Activated naive CD4-positive, alpha-beta T cell treated with anti-CD3 and anti-CD28 coated beads, Interleukin-2, amount 50 U/mL, for 24 hours (primary cell): ENCODE measurements at regions not wholly inside any gene's neighbourhood (a gene's known extent, or its start where the extent isn't known, plus 50 kb on each side); places are given as distances from the start of the nearest gene placed in this dataset.
"Not testable (repeated sequence)": the region's sequence is repeated elsewhere in the genome, so short reads cannot be mapped to it uniquely, and the experiment has no call there.

Experiments
- H3K27ac Mint-ChIP-seq: one replicate; pipeline ENCODE4 v1.8.0; 2021; ENCODE audit warnings: mild to moderate bottlenecking, mixed read lengths
- H3K27me3 Mint-ChIP-seq: one replicate; pipeline ENCODE4 v1.8.0; 2021; ENCODE audit warnings: mixed read lengths
- H3K36me3 Mint-ChIP-seq: one replicate; pipeline ENCODE4 v1.8.0; 2021; ENCODE audit warnings: mixed read lengths
- H3K4me1 Mint-ChIP-seq: one replicate; pipeline ENCODE4 v1.8.0; 2021; ENCODE audit warnings: mixed read lengths
- H3K4me3 Mint-ChIP-seq: one replicate; pipeline ENCODE4 v1.8.0; 2021; ENCODE audit warnings: mild to moderate bottlenecking, mixed read lengths
- H3K9me3 Mint-ChIP-seq: one replicate; pipeline ENCODE4 v1.8.0; 2021; ENCODE audit warnings: mixed read lengths

GRCh38 chr6:13874191-13874549, 50.6 kb upstream of the RNF182 start:
- H3K4me1 Mint-ChIP-seq = peaks cover 14% of the 10 kb centered on the region
- H3K27me3 Mint-ChIP-seq = peaks cover 1% of the 10 kb centered on the region
- no peak overlapping the region for H3K27ac Mint-ChIP-seq
- peaks cover 1% of the 10 kb centered on the region for H3K36me3 Mint-ChIP-seq
- no peaks in the 10 kb centered on the region for H3K9me3 Mint-ChIP-seq
- peak overlapping the region; percentile 81 for H3K4me3 Mint-ChIP-seq

- peaks cover 1% of the 10 kb centered on the region for H3K36me3 Mint-ChIP-seq
- H3K27ac Mint-ChIP-seq = no peak overlapping the region
- H3K4me3 Mint-ChIP-seq = peak overlapping the region; percentile 81
- H3K9me3 Mint-ChIP-seq = no peaks in the 10 kb centered on the region
- peaks cover 14% of the 10 kb centered on the region for H3K4me1 Mint-ChIP-seq
- H3K27me3 Mint-ChIP-seq = peaks cover 3% of the 10 kb centered on the region
Measured at GRCh38 chr6:13873288-13874190, 51.2 kb upstream of the RNF182 start.

- Mint-ChIP-seq H3K9me3 (no peaks in the 10 kb centered on the region), H3K4me1 (peaks cover 14% of the 10 kb centered on the region), H3K27ac (no peak overlapping the region), H3K36me3 (peaks cover 1% of the 10 kb centered on the region), H3K27me3 (peaks cover 5% of the 10 kb centered on the region), H3K4me3 (peak overlapping the region; percentile 81)
Measured at GRCh38 chr6:13872681-13873080, 52.1 kb upstream of the RNF182 start.

DNA sequence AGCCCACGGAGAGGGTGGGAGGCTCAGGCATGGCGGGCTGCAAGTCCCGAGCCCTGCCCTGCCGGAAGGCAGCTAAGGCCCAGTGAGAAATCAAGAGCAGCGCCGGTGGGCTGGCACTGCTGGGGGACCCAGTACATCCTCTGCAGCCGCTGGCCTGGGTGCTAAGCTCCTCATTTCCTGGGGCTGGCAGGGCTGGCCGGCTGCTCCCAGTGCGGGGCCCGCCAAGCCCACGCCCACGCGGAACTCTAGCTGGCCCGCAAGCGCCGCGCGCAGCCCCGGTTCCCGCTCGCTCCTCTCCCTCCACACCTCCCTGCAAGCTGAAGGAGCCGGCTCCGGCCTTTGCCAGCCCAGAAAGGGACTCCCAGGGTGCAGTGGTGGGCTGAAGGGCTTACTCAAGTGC, 52.7 kb upstream of the RNF182 start:
- H3K9me3 Mint-ChIP-seq, H3K27me3 Mint-ChIP-seq, H3K4me3 Mint-ChIP-seq, H3K27ac Mint-ChIP-seq, H3K36me3 Mint-ChIP-seq: not testable (repeated sequence)
- peaks cover 14% of the 10 kb centered on the region for H3K4me1 Mint-ChIP-seq

GRCh38 chr6:13870214-13870830, 54.4 kb upstream of the RNF182 start:
- no peaks in the 10 kb centered on the region for H3K36me3 Mint-ChIP-seq
- no peak overlapping the region for H3K4me3 Mint-ChIP-seq
- no peak overlapping the region for H3K27ac Mint-ChIP-seq
- peaks cover 14% of the 10 kb centered on the region for H3K4me1 Mint-ChIP-seq
- H3K9me3 Mint-ChIP-seq = no peaks in the 10 kb centered on the region
- peaks cover 10% of the 10 kb centered on the region for H3K27me3 Mint-ChIP-seq

DNA sequence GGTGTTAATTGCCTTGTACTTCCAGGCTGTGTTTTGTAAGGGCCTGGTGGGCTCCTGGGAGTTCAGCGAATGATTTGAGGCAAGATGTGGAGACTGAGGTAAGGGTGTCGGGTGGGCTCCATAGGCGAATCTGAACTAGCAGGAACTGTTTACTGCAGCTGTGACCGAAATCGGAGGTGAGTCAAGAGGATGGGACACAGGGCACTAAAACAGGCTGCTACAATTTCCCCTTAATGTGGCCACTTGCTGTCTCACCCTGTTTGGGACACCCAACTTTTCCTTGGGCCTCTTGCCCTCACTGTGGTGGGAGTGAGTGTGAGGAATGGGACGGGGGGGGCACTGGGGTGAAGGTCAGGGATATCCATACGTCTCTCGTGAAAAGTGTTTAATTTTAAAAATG, 53.9 kb upstream of the MCUR1 start:
- peaks cover 18% of the 10 kb centered on the region for H3K27me3 Mint-ChIP-seq
- no peaks in the 10 kb centered on the region for H3K36me3 Mint-ChIP-seq
- H3K27ac Mint-ChIP-seq = no peak overlapping the region
- H3K4me3 Mint-ChIP-seq = no peak overlapping the region
- peaks cover 4% of the 10 kb centered on the region for H3K4me1 Mint-ChIP-seq
- no peaks in the 10 kb centered on the region for H3K9me3 Mint-ChIP-seq

- H3K36me3 Mint-ChIP-seq = no peaks in the 10 kb centered on the region
- no peaks in the 10 kb centered on the region for H3K4me1 Mint-ChIP-seq
- H3K4me3 Mint-ChIP-seq = no peak overlapping the region
Measured at GRCh38 chr6:13866301-13866700, 51.9 kb upstream of the MCUR1 start.

DNA sequence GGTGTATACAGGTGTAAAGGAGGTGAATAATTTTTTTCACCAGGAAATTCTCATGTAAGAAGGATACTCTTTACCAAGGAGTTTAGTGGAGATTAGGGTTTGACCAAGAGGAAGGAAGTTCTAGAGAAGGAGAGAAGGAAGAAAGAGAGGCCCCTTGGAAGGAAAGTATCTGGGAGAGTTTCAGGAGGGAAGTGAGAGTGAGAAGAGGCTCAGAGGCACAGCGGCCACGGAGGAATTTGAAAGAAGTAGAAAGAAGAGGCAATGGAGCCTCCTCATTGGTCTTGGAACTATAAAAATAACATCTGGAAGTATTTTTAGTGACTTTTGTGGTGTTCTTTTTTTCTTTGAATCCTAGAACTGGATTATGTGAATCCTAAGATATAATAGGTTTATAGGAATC, 50.8 kb upstream of the MCUR1 start:
- H3K9me3 Mint-ChIP-seq = no peaks in the 10 kb centered on the region
- H3K36me3 Mint-ChIP-seq = no peaks in the 10 kb centered on the region
- no peaks in the 10 kb centered on the region for H3K4me1 Mint-ChIP-seq
- H3K4me3 Mint-ChIP-seq = no peak overlapping the region
- H3K27ac Mint-ChIP-seq = no peak overlapping the region
- H3K27me3 Mint-ChIP-seq = peaks cover 33% of the 10 kb centered on the region

More at GRCh38 chr6:13866301-13866700, 51.9 kb upstream of the MCUR1 start:
- peaks cover 26% of the 10 kb centered on the region for H3K27me3 Mint-ChIP-seq
- no peak overlapping the region for H3K27ac Mint-ChIP-seq
- H3K9me3 Mint-ChIP-seq = no peaks in the 10 kb centered on the region

- H3K27me3 Mint-ChIP-seq = peaks cover 33% of the 10 kb centered on the region
- not testable (repeated sequence) for H3K36me3 Mint-ChIP-seq, H3K9me3 Mint-ChIP-seq, H3K4me3 Mint-ChIP-seq, H3K4me1 Mint-ChIP-seq, H3K27ac Mint-ChIP-seq
Measured at GRCh38 chr6:13864669-13865068, 50.3 kb upstream of the MCUR1 start.
